H1 (cell line): ENCODE measurements at regions not wholly inside any gene's neighbourhood (a gene's known extent, or its start where the extent isn't known, plus 50 kb on each side); places are given as distances from the start of the nearest gene placed in this dataset.
A peak's percentile ranks its signal among the peaks of the same experiment; 100 is the strongest.
"Not testable (repeated sequence)": the region's sequence is repeated elsewhere in the genome, so short reads cannot be mapped to it uniquely, and the experiment has no call there.

Source experiments
- CTCF ChIA-PET: fragments of 300-600 bp; sonication (Branson Sonifier 250); formaldehyde crosslinking; loops from one replicate; lab custom pipeline; 2021; ENCODE audit not compliant: partially characterized antibody; lab: Charles Lee
- POLR2A ChIA-PET: fragments of 300-600 bp; sonication (Branson Sonifier 250); formaldehyde crosslinking; loops from one replicate; lab custom pipeline; 2021; ENCODE audit warnings: inconsistent platforms; ENCODE audit not compliant: partially characterized antibody; lab: Charles Lee
- DNase-seq, 2 experiments: peaks; one replicate each; pipeline versions ENCODE4 v3.0.0 to v3.0.0-alpha.2; 2010 to 2022; ENCODE audit warnings: low spot score in 2 of 2, low read depth in 1 of 2, mixed read lengths in 1 of 2
- FAIRE-seq: peaks from 2 replicates; lab custom pipeline; 2011; peaks lifted over from hg19 to GRCh38; lab: Jason Lieb, UNC
- H2AFZ ChIP-seq: 2 replicates; pipeline ENCODE4 v1.8.1; 2012; ENCODE audit warnings: low read length, inconsistent platforms
- H2AK5ac ChIP-seq: 2 replicates; pipeline ENCODE4 v1.6.1; 2013; ENCODE audit warnings: low read depth, low read length
- H2BK120ac ChIP-seq: replicated peaks from 2 replicates; pipeline ENCODE3; 2013; ENCODE audit warnings: low read depth, low read length, inconsistent platforms
- H2BK12ac ChIP-seq: 2 replicates; pipeline ENCODE4 v1.6.1; 2013; ENCODE audit warnings: low read depth, low read length
- H2BK15ac ChIP-seq: 2 replicates; pipeline ENCODE4 v1.6.1; 2013; ENCODE audit warnings: low read length
- H2BK20ac ChIP-seq: 2 replicates; pipeline ENCODE4 v1.6.1; 2013; ENCODE audit warnings: low read length
- H2BK5ac ChIP-seq: 2 replicates; pipeline ENCODE4 v1.6.1; 2013; ENCODE audit warnings: low read depth, low read length
- H3K14ac ChIP-seq: 2 replicates; pipeline ENCODE4 v1.6.1; 2013; ENCODE audit warnings: inconsistent platforms; ENCODE audit not compliant: insufficient read length
- H3K18ac ChIP-seq: 2 replicates; pipeline ENCODE4 v1.6.1; 2013; ENCODE audit warnings: low read length; ENCODE audit errors: extremely low read depth
- H3K23ac ChIP-seq: 2 replicates; pipeline ENCODE4 v1.6.1; 2013; ENCODE audit warnings: inconsistent platforms; ENCODE audit not compliant: insufficient read length
- H3K23me2 ChIP-seq: 2 replicates; pipeline ENCODE4 v1.6.1; 2013; ENCODE audit warnings: low read depth, low read length
- H3K27ac ChIP-seq: 2 replicates; pipeline ENCODE4 v1.6.1; 2011; ENCODE audit warnings: low read depth, low read length, inconsistent platforms
- H3K27me3 ChIP-seq, 4 experiments: replicated peaks in 1 of 4; 1 replicate in 1 of 4; 2 replicates in 3 of 4; pipeline versions ENCODE4 v1.6.1 to v1.8.1; 2011 to 2013; ENCODE audit warnings: low read length in 3 of 4, mild to moderate bottlenecking in 3 of 4, inconsistent platforms in 2 of 4, mixed read lengths in 2 of 4, moderate library complexity in 1 of 4; ENCODE audit not compliant: control insufficient read depth in 3 of 4, insufficient read depth in 3 of 4; ENCODE audit errors: extremely low read depth in 1 of 4
- H3K36me3 ChIP-seq, 4 experiments: 2 replicates each; pipeline versions ENCODE4 v1.6.1 to v1.8.1; 2011 to 2013; ENCODE audit warnings: mild to moderate bottlenecking in 4 of 4, low read length in 3 of 4, moderate library complexity in 2 of 4, control low read depth in 1 of 4, inconsistent platforms in 1 of 4; ENCODE audit not compliant: insufficient read depth in 4 of 4, control insufficient read depth in 2 of 4
- H3K4ac ChIP-seq: replicated peaks from 2 replicates; pipeline ENCODE3; 2013; ENCODE audit warnings: low read length, low read depth, mixed read lengths, inconsistent platforms; ENCODE audit not compliant: insufficient read length
- H3K4me1 ChIP-seq, 4 experiments: replicated peaks in 1 of 4; 1 replicate in 1 of 4; 2 replicates in 3 of 4; pipeline versions ENCODE4 v1.6.1 to v1.8.1; 2011 to 2013; ENCODE audit warnings: low read length in 3 of 4, inconsistent platforms in 2 of 4, mixed read lengths in 1 of 4; ENCODE audit not compliant: insufficient read depth in 4 of 4, control insufficient read depth in 3 of 4
- H3K4me2 ChIP-seq, 2 experiments: 2 replicates each; pipeline versions ENCODE4 v1.6.1 to v1.8.1; 2011 to 2013; ENCODE audit warnings: low read depth in 2 of 2, low read length in 2 of 2, control low read depth in 1 of 2, inconsistent platforms in 1 of 2, mild to moderate bottlenecking in 1 of 2; ENCODE audit not compliant: insufficient read depth in 1 of 2
- H3K4me3 ChIP-seq, 4 experiments: fragments of 200-600, 300-600 bp in 1 of 4; sonication (generic), shearing (Covaris generic), sonication (Bioruptor Twin) in 1 of 4; 2 replicates each; pipeline versions ENCODE4 v1.5.1 to v1.8.1; 2011 to 2016; ENCODE audit warnings: low read length in 4 of 4, low read depth in 3 of 4, control low read depth in 2 of 4, inconsistent platforms in 2 of 4, mild to moderate bottlenecking in 2 of 4, mixed read lengths in 1 of 4, moderate library complexity in 1 of 4; ENCODE audit not compliant: insufficient read depth in 2 of 4; ENCODE audit errors: extremely low read depth in 1 of 4
- H3K56ac ChIP-seq: replicated peaks from 2 replicates; pipeline ENCODE3; 2013; ENCODE audit warnings: low read depth, mild to moderate bottlenecking, mixed read lengths, low read length, inconsistent platforms; ENCODE audit not compliant: insufficient read length
- H3K79me1 ChIP-seq: 2 replicates; pipeline ENCODE4 v1.6.1; 2013; ENCODE audit warnings: low read depth, low read length, control low read depth
- H3K79me2 ChIP-seq, 2 experiments: 2 replicates each; pipeline versions ENCODE4 v1.6.1 to v1.8.1; 2012 to 2013; ENCODE audit warnings: low read length in 2 of 2, mild to moderate bottlenecking in 2 of 2, inconsistent platforms in 1 of 2; ENCODE audit not compliant: insufficient read depth in 2 of 2, control insufficient read depth in 1 of 2
- H3K9ac ChIP-seq, 4 experiments: replicated peaks in 1 of 4; 1 replicate in 1 of 4; 2 replicates in 3 of 4; pipeline versions ENCODE4 v1.6.1 to v1.8.1; 2011 to 2013; ENCODE audit warnings: low read depth in 3 of 4, low read length in 3 of 4, control low read depth in 2 of 4, mild to moderate bottlenecking in 2 of 4, moderate library complexity in 2 of 4, inconsistent platforms in 1 of 4; ENCODE audit errors: extremely low read depth in 1 of 4
- H3K9me3 ChIP-seq, 2 experiments: 2 replicates each; pipeline versions ENCODE4 v1.6.1 to v1.8.1; 2012 to 2013; ENCODE audit warnings: mild to moderate bottlenecking in 2 of 2, moderate library complexity in 2 of 2, control low read depth in 1 of 2, inconsistent platforms in 1 of 2, low read depth in 1 of 2, low read length in 1 of 2, mixed read lengths in 1 of 2; ENCODE audit not compliant: insufficient read depth in 2 of 2
- H4K20me1 ChIP-seq, 2 experiments: replicated peaks in 1 of 2; 2 replicates each; pipeline versions ENCODE3 to v1.8.1; 2011 to 2013; ENCODE audit warnings: inconsistent platforms in 2 of 2, low read length in 2 of 2, mild to moderate bottlenecking in 1 of 2; ENCODE audit not compliant: insufficient read depth in 2 of 2, control insufficient read depth in 1 of 2
- H4K5ac ChIP-seq: 2 replicates; pipeline ENCODE4 v1.6.1; 2013; ENCODE audit warnings: low read length, low read depth, mixed read lengths, inconsistent platforms; ENCODE audit not compliant: insufficient read length
- H4K8ac ChIP-seq: 2 replicates; pipeline ENCODE4 v1.8.0; 2013; ENCODE audit warnings: mild to moderate bottlenecking, moderate library complexity, low read length, inconsistent platforms; ENCODE audit not compliant: insufficient read depth; ENCODE audit errors: extremely low read depth
- H4K91ac ChIP-seq: replicated peaks from 2 replicates; pipeline ENCODE3; 2013; ENCODE audit warnings: low read length, mixed read lengths, inconsistent platforms; ENCODE audit not compliant: insufficient read length
- WGBS, 2 experiments: shearing (Covaris generic) in 1 of 2; methylation state at CpG; one replicate each; pipeline versions ENCODE4 v1.1.6 to v1.1.7; 2013 to 2015; ENCODE audit warnings: low lambda C conversion rate in 2 of 2, mixed read lengths in 2 of 2, inconsistent platforms in 1 of 2, low coverage in 1 of 2, missing lambda C conversion rate in 1 of 2; ENCODE audit not compliant: insufficient replicate concordance in 2 of 2, insufficient coverage in 1 of 2, insufficient read length in 1 of 2; ENCODE audit errors: extremely low coverage in 1 of 2, missing lambda C conversion rate in 1 of 2; 5-methylcytosine and 5-hydroxymethylcytosine counted together

GRCh38 chr7:9620899-9621298 is 1187.5 kb downstream of the NXPH1 start:
- 84% methylated on average over 6 of the region's 6 CpGs; no CpG with 5 or more reads in 1 of the 2 experiments for WGBS, 2 experiments

GRCh38 chr7:9621306-9621902 is 1188.0 kb downstream of the NXPH1 start:
- H3K18ac ChIP-seq, H4K8ac ChIP-seq, H4K91ac ChIP-seq, H3K14ac ChIP-seq, H3K36me3 ChIP-seq, H3K9ac ChIP-seq, FAIRE-seq, H4K20me1 ChIP-seq, H3K23ac ChIP-seq, H3K56ac ChIP-seq, H2BK20ac ChIP-seq, POLR2A ChIA-PET, H3K79me1 ChIP-seq, H2BK120ac ChIP-seq, H4K5ac ChIP-seq, H3K4me1 ChIP-seq, H3K9me3 ChIP-seq, H2AFZ ChIP-seq, H3K27ac ChIP-seq, H3K4ac ChIP-seq, H3K23me2 ChIP-seq, H2AK5ac ChIP-seq, H2BK12ac ChIP-seq, H2BK5ac ChIP-seq, H3K27me3 ChIP-seq, H3K79me2 ChIP-seq, H2BK15ac ChIP-seq: not testable (repeated sequence)
- CTCF ChIA-PET: interaction anchor here (0.6 to 0.9 kb wide), 3 partner anchors 17 to 271 kb away, joined by 3 read pairs; no protein-coding TSS in a partner anchor
- 76% methylated on average over 22 of the region's 44 CpGs; no CpG with 5 or more reads in 1 of the 2 experiments for WGBS, 2 experiments
- H3K4me2 ChIP-seq: peak overlapping the region; percentile 7 to 42; a peak in 3 of 4 replicates
- DNase-seq: peak in 1 of 2 experiments; percentile 46
- peak overlapping the region in 3 of 4 experiments; percentile 0 to 31 (median 20); a peak in 3 of 8 replicates for H3K4me3 ChIP-seq

More at GRCh38 chr7:9620899-9621298, 1187.5 kb downstream of the NXPH1 start:
- H4K91ac ChIP-seq, H3K4me1 ChIP-seq, H3K79me2 ChIP-seq, H3K27ac ChIP-seq, POLR2A ChIA-PET, H3K79me1 ChIP-seq, H4K5ac ChIP-seq, H2BK15ac ChIP-seq, H4K20me1 ChIP-seq, H2BK20ac ChIP-seq, H3K14ac ChIP-seq, H3K27me3 ChIP-seq, H3K4ac ChIP-seq, H3K56ac ChIP-seq, H2AK5ac ChIP-seq, H3K23ac ChIP-seq, H3K18ac ChIP-seq, H3K4me2 ChIP-seq, H3K36me3 ChIP-seq, H4K8ac ChIP-seq, FAIRE-seq, H2BK120ac ChIP-seq, H3K9me3 ChIP-seq, H3K23me2 ChIP-seq, H2AFZ ChIP-seq, H2BK5ac ChIP-seq, DNase-seq, H2BK12ac ChIP-seq, H3K9ac ChIP-seq, H3K4me3 ChIP-seq: not testable (repeated sequence)
- CTCF ChIA-PET: interaction anchor here (0.6 to 0.9 kb wide), 2 partner anchors 16 to 181 kb away, joined by 3 read pairs; no protein-coding TSS in a partner anchor
